HG03066 (cell line): ENCODE measurements at regions not wholly inside any gene's neighbourhood (a gene's known extent, or its start where the extent isn't known, plus 50 kb on each side); places are given as distances from the start of the nearest gene placed in this dataset.
"Not testable (repeated sequence)": the region's sequence is repeated elsewhere in the genome, so short reads cannot be mapped to it uniquely, and the experiment has no call there.

ENCODE experiments used
- ATAC-seq: cut with Tn5 transposase; IDR thresholded peaks from one replicate; pipeline ENCODE4 v1.9.1; 2021; ENCODE audit warnings: low read depth; ENCODE audit not compliant: unreplicated experiment

DNA sequence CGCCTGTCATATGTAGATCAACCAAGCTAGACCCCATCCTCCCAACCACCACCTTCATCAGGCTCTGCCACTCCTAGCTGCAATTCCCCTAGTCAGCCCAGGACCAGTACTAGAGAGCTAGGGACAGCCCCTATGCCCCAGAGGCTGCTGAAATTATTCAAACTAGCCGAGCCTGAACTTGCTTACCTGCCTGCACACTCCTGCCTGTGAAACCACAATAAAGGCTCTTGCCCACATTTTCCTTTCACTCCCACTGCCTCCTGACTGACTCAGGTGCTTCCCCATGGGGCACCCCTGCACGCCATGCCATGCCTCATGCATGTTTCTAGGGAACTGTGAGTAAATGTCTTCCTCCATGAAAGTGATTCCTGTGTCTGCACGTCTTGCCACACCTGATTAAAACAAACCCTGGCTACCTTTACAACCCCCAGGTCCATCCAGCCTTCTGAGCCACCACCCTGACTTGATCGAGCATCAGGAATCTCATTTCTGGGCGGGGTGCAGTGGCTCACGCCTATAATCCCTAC lies 66.5 kb upstream of the IER3 start:
- peak; percentile 87 for ATAC-seq

DNA sequence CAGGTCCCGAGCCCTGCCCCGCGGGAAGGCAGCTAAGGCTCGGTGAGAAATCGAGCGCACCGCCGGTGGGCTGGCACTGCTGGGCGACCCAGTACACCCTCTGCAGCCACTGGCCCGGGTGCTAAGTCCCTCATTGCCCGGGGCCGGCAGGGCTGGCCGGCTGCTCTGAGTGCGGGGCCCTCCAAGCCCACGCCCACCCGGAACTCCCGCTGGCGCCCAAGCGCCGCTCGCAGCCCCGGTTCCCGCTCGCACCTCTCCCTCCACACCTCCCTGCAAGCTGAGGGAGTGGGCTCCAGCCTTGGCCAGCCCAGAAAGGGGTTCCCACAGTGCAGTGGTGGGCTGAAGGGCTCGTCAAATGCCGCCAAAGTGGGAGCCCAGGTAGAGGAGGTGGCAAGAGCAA lies 63.2 kb upstream of the IER3 start:
- not testable (repeated sequence) for ATAC-seq

DNA sequence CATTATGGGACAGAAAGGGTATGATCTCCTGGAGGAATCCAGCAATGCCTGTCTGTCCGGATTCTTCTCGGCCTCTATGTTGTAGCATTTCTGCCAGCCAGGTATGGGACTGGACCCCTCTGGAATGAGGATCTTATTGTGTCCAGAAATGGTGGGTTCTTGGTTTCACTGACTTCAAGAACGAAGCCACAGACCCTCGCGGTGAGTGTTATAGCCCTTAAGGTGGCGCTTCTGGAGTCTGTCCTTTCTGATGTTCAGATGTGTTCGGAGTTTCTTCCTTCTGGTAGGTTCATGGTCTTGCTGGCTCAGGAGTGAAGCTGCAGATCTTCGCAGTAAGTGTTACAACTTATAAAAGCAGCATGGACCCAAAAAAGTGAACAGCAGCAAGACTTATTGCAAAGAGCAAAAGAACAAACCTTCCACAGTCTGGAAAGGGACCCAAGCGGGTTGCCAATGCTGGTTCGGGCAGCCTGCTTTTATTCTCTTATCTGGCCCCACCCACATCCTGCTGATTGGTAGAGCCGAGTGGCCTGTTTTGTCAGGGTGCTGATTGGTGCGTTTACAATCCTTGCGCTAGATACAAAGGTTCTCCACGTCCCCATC lies 62.3 kb upstream of the IER3 start:
- ATAC-seq: no peak

- no peak for ATAC-seq
Measured at GRCh38 chr6:30804333-30804732, 60.0 kb upstream of the IER3 start.

DNA sequence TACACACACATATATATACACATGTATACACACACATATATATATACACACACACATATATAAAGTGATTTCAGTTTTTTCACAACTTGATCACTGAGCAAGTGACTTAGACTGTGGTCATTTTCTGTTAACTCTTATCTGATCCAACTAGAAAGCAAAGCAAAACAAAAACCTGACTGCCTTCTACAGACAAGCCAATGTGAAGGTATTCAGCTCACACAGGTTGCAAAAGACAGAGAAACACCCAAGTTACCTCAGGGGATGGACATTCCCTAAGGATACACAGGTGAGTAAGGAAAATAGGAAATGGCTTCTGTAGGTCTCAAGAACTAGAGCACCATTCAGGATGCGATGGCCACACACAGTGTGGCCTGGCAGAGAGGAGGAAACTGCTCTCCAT lies 58.4 kb upstream of the IER3 start:
- no peak for ATAC-seq

DNA sequence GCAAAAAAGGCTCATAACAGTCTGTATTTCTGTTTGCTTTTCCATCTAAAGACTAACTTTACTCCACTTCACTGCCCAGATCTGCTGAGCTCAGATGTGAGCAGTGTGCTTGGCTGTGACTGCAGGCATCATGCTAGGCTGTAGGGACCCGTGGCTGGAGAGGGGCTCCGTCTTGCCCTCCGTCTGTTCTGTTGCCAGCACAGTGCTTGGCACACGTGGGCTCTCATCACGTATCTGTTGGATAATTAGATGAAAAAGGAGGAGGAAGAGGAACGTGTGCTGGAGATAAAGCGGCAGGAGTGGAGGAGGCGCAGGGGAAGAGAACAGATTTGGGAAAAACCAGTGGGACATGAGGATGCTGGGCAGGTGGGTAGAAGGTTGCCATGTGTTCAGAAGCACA lies 57.6 kb upstream of the IER3 start:
- ATAC-seq: no peak

GRCh38 chr6:30800871-30801270 lies 56.5 kb upstream of the IER3 start:
- ATAC-seq: no peak

GRCh38 chr6:30799210-30799609 lies 54.9 kb upstream of the IER3 start:
- ATAC-seq: no peak

DNA sequence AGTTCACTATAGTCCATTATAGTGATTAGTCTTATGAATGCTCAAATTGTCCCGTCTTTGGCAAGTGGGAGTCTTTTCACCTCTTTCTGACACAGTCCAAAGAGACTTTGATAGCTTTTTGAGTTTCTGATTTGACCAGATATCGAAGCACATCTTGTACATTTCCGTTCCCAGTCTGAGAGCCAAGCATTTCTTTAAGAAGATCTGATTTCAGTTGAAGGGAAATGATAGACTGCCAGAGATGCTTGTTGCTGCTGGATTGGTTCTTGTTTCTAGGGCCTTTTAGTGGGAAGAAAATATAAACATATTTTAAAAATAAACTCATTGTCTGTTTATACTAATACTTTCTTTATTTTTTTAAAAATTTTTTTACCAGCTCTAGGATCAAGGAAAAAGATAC lies 54.1 kb upstream of the IER3 start:
- no peak for ATAC-seq

GRCh38 chr6:30795549-30796293 lies 51.4 kb upstream of the IER3 start:
- no peak for ATAC-seq
